Osteoblast (primary cell): ENCODE measurements at regions not wholly inside any gene's neighbourhood (a gene's known extent, or its start where the extent isn't known, plus 50 kb on each side); places are given as distances from the start of the nearest gene placed in this dataset.
"Not testable (repeated sequence)": the region's sequence is repeated elsewhere in the genome, so short reads cannot be mapped to it uniquely, and the experiment has no call there.

Experiments
- DNase-seq: peaks from one replicate; pipeline ENCODE4 v3.0.0; 2011; ENCODE audit warnings: low spot score, mixed read lengths; ENCODE audit not compliant: insufficient read length; ENCODE audit errors: missing footprints
- H2AFZ ChIP-seq: 2 replicates; pipeline ENCODE4 v1.6.0; 2011; ENCODE audit warnings: mild to moderate bottlenecking, low read length
- H3K27ac ChIP-seq: 2 replicates; pipeline ENCODE4 v1.5.1; 2011; ENCODE audit warnings: mild to moderate bottlenecking, low read depth, low read length, moderate library complexity
- H3K27me3 ChIP-seq: 2 replicates; pipeline ENCODE4 v1.6.0; 2012; ENCODE audit warnings: mild to moderate bottlenecking, control low read depth, inconsistent platforms, low read length, moderate library complexity; ENCODE audit not compliant: insufficient read depth
- H3K36me3 ChIP-seq: 2 replicates; pipeline ENCODE4 v1.5.1; 2011; ENCODE audit warnings: mild to moderate bottlenecking, low read length, control low read depth, moderate library complexity; ENCODE audit not compliant: insufficient read depth
- H3K4me1 ChIP-seq: 2 replicates; pipeline ENCODE4 v1.5.1; 2011; ENCODE audit warnings: mild to moderate bottlenecking, low read length, control low read depth, moderate library complexity; ENCODE audit not compliant: insufficient read depth
- H3K4me2 ChIP-seq: 2 replicates; pipeline ENCODE4 v1.6.0; 2011; ENCODE audit warnings: mild to moderate bottlenecking, low read length; ENCODE audit not compliant: insufficient read depth
- H3K4me3 ChIP-seq: fragments of 200-600 bp; sonication (generic); 3 replicates; pipeline ENCODE4 v1.5.1; 2012; ENCODE audit warnings: mild to moderate bottlenecking, low read length, inconsistent platforms; ENCODE audit not compliant: insufficient read depth
- H3K79me2 ChIP-seq: 2 replicates; pipeline ENCODE4 v1.6.0; 2012; ENCODE audit warnings: mild to moderate bottlenecking, low read length, control low read depth, inconsistent platforms; ENCODE audit not compliant: insufficient read depth
- H3K9me3 ChIP-seq: 2 replicates; pipeline ENCODE4 v1.5.1; 2011; ENCODE audit warnings: low read depth, low read length, control low read depth
- H4K20me1 ChIP-seq: 2 replicates; pipeline ENCODE4 v1.6.0; 2012; ENCODE audit warnings: mild to moderate bottlenecking, low read length, control low read depth; ENCODE audit not compliant: insufficient read depth
- CTCF ChIP-seq: IDR thresholded peaks from 2 replicates; pipeline ENCODE4 v1.5.1; 2011; ENCODE audit warnings: mild to moderate bottlenecking, low read depth, low read length, moderate library complexity; ENCODE audit errors: extremely low read depth

DNA sequence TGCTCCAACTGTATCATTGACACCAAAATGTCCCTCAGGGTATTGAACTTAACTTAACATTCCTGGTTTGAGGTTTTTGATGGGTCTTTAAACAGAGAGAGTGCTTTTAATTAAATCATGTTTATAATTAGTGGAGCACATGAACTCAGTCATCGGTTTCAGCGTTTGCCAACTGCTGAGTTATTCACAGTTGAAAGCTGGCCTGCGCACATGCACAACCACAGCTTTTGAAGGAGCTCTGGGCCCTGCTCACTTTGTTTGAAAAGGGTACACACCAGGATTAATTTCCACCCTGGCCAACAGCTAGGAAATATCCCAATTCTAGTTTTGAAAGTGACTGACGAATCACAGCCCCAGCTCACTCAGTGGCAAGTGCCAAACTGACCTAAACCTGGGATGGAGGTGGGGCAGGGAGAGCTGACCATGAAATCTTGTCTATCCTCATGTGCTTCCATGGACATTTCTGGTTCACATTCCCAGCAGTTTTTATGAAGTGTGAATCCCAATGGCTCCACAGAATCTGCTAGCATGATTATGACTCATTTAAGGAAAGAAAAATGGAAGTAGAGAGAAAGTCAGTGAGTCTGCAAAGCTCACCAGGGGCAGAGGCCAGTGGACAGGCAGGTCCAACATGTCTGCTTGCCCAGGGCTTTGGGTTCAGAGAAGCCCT is 247.8 kb downstream of the FNDC1 start:
- no peaks in the 10 kb centered on the region for H3K4me1 ChIP-seq
- no peaks in the 10 kb centered on the region for H3K27me3 ChIP-seq
- H3K4me3 ChIP-seq = no peak overlapping the region
- no peaks in the 10 kb centered on the region for H3K36me3 ChIP-seq
- no peaks in the 10 kb centered on the region for H4K20me1 ChIP-seq
- no peak overlapping the region for H2AFZ ChIP-seq
- no peak for DNase-seq
- no peak for TF ChIP-seq CTCF
- no peaks in the 10 kb centered on the region for H3K79me2 ChIP-seq
- no peaks in the 10 kb centered on the region for H3K9me3 ChIP-seq
- no peak overlapping the region for H3K4me2 ChIP-seq
- no peak overlapping the region for H3K27ac ChIP-seq

- Histone ChIP-seq H3K9me3 (no peaks in the 10 kb centered on the region), H4K20me1 (no peaks in the 10 kb centered on the region), H2AFZ (no peak overlapping the region), H3K79me2 (no peaks in the 10 kb centered on the region), H3K36me3 (no peaks in the 10 kb centered on the region), H3K4me1 (no peaks in the 10 kb centered on the region), H3K27me3 (no peaks in the 10 kb centered on the region), H3K27ac (no peak overlapping the region), H3K4me2 (no peak overlapping the region), H3K4me3 (no peak overlapping the region)
- no peak for DNase-seq
- TF ChIP-seq CTCF = no peak
Observed at GRCh38 chr6:159415540-159415939, 246.3 kb downstream of the FNDC1 start.

DNA sequence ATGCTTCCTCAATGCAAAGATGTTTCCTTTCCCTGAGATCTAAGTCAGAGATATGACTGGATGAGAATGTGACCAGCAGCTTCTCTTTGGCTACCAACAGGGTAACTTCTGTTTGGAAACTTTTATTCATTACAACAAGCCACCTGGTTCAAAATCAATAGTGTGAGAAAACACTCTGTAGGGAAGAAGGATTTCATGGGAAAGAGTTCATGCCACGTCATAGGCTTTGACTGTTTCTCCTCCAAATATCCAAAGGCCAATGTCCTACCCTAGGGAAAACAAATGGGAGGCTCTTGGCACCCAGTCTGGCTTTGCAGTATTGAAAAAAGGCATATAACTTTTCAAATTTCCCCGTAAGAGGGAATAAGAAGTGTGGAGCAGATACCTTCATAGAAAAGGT is 245.5 kb downstream of the FNDC1 start:
- Histone ChIP-seq H3K27me3 (no peaks in the 10 kb centered on the region), H3K4me1 (no peaks in the 10 kb centered on the region), H3K79me2 (no peaks in the 10 kb centered on the region), H3K4me3 (no peak overlapping the region), H3K9me3 (no peaks in the 10 kb centered on the region), H4K20me1 (no peaks in the 10 kb centered on the region), H2AFZ (no peak overlapping the region), H3K4me2 (no peak overlapping the region), H3K27ac (no peak overlapping the region), H3K36me3 (no peaks in the 10 kb centered on the region)
- no peak for DNase-seq
- no peak for TF ChIP-seq CTCF

DNA sequence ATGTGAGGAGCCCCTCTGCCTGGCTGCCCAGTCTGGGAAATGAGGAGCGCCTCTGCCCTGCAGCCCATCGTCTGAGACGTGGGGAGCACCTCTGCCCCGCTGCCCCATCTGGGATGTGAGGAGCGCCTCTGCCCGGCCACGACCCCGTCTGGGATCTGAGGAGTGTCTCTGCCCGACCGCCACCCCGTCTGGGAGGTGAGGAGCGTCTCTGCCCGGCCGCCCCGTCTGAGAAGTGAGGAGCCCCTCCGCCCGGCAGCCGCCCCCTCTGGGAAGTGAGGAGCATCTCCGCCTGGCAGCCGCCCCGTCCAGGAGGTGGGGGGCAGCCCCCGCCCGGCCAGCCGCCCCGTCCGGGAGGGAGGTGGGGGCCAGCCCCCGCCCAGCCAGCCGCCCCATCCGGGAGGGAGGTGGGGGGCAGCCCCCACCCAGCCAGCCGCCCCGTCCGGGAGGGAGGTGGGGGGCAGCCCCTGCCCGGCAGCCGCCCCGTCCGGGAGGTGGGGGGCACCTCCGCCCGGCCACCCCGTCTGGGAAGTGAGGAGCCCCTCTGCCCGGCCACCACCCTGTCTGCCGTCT is 238.1 kb downstream of the FNDC1 start:
- not testable (repeated sequence) for H4K20me1 ChIP-seq, H3K79me2 ChIP-seq, H3K9me3 ChIP-seq, H3K27me3 ChIP-seq, H2AFZ ChIP-seq, H3K4me1 ChIP-seq, H3K4me3 ChIP-seq, DNase-seq, H3K4me2 ChIP-seq, H3K27ac ChIP-seq, H3K36me3 ChIP-seq
